Ishikawa (cell line): ENCODE measurements at regions not wholly inside any gene's neighbourhood (a gene's known extent, or its start where the extent isn't known, plus 50 kb on each side); places are given as distances from the start of the nearest gene placed in this dataset.

Experiments used
- CEBPB ChIP-seq: IDR thresholded peaks from 2 replicates; pipeline ENCODE4 v1.6.1; 2012
- CREB1 ChIP-seq: IDR thresholded peaks from 2 replicates; pipeline ENCODE4 v1.6.1; 2012; ENCODE audit warnings: low read depth
- EGR1 ChIP-seq: IDR thresholded peaks from 2 replicates; pipeline ENCODE4 v1.6.1; 2012
- EP300 ChIP-seq: IDR thresholded peaks from 2 replicates; pipeline ENCODE4 v1.6.1; 2012; ENCODE audit warnings: borderline replicate concordance
- FOXM1 ChIP-seq: IDR thresholded peaks from 2 replicates; pipeline ENCODE4 v1.6.1; 2012; ENCODE audit warnings: low read depth, borderline replicate concordance
- MAX ChIP-seq: IDR thresholded peaks from 2 replicates; pipeline ENCODE4 v1.6.1; 2012
- NFIC ChIP-seq: IDR thresholded peaks from 2 replicates; pipeline ENCODE4 v1.6.1; 2012
- RAD21 ChIP-seq: IDR thresholded peaks from 2 replicates; pipeline ENCODE4 v1.6.1; 2012; ENCODE audit warnings: low read depth
- REST ChIP-seq: IDR thresholded peaks from 2 replicates; pipeline ENCODE4 v1.6.1; 2012; ENCODE audit warnings: low read depth, mild to moderate bottlenecking
- TAF1 ChIP-seq: IDR thresholded peaks from 2 replicates; pipeline ENCODE4 v1.6.1; 2012; ENCODE audit warnings: low read depth, mild to moderate bottlenecking
- TCF12 ChIP-seq: IDR thresholded peaks from 2 replicates; pipeline ENCODE4 v1.6.1; 2012; ENCODE audit warnings: low read depth
- TEAD4 ChIP-seq: IDR thresholded peaks from 2 replicates; pipeline ENCODE4 v1.6.1; 2012
- USF1 ChIP-seq: IDR thresholded peaks from 2 replicates; pipeline ENCODE4 v1.6.1; 2012
- YY1 ChIP-seq: IDR thresholded peaks from 2 replicates; pipeline ENCODE4 v1.6.1; 2012; ENCODE audit warnings: low read depth
- ZBTB7A ChIP-seq: IDR thresholded peaks from 2 replicates; pipeline ENCODE4 v1.6.1; 2012; ENCODE audit warnings: low read depth

GRCh38 chr19:23520441-23520840 is 125.2 kb upstream of the ZNF91 start:
- TF ChIP-seq TAF1: no peak
- no peak for TF ChIP-seq YY1
- TF ChIP-seq MAX: no peak
- TF ChIP-seq EP300: no peak
- TF ChIP-seq REST: no peak
- TF ChIP-seq TCF12: no peak
- no peak for TF ChIP-seq RAD21
- TF ChIP-seq CREB1: no peak
- TF ChIP-seq USF1: no peak
- TF ChIP-seq EGR1: no peak
- TF ChIP-seq NFIC: no peak
- TF ChIP-seq TEAD4: no peak
- no peak for TF ChIP-seq ZBTB7A
- TF ChIP-seq CEBPB: no peak
- no peak for TF ChIP-seq FOXM1

GRCh38 chr19:23519031-23519430 is 123.8 kb upstream of the ZNF91 start:
- no peak for TF ChIP-seq FOXM1
- no peak for TF ChIP-seq TEAD4
- no peak for TF ChIP-seq CREB1
- no peak for TF ChIP-seq CEBPB
- no peak for TF ChIP-seq EP300
- TF ChIP-seq NFIC: no peak
- no peak for TF ChIP-seq USF1
- TF ChIP-seq TCF12: no peak
- TF ChIP-seq MAX: no peak
- TF ChIP-seq RAD21: no peak
- no peak for TF ChIP-seq REST
- no peak for TF ChIP-seq EGR1
- TF ChIP-seq ZBTB7A: no peak
- no peak for TF ChIP-seq TAF1
- no peak for TF ChIP-seq YY1

GRCh38 chr19:23516266-23516665 is 121.0 kb upstream of the ZNF91 start:
- no peak for TF ChIP-seq TAF1

- TF ChIP-seq RAD21 (no peak), NFIC (no peak), EGR1 (no peak), TEAD4 (no peak), TAF1 (no peak), EP300 (no peak), REST (no peak), CREB1 (no peak)
Observed at GRCh38 chr19:23515551-23515950, 120.3 kb upstream of the ZNF91 start.

GRCh38 chr19:23512151-23512925 is 117.1 kb upstream of the ZNF91 start:
- TF ChIP-seq TCF12 (no peak), TAF1 (no peak), CEBPB (no peak), CREB1 (no peak), USF1 (no peak), FOXM1 (no peak), EGR1 (no peak), RAD21 (no peak), YY1 (no peak), MAX (no peak), NFIC (no peak), EP300 (no peak)
